BJ (cell line): ENCODE measurements at regions not wholly inside any gene's neighbourhood (a gene's known extent, or its start where the extent isn't known, plus 50 kb on each side); places are given as distances from the start of the nearest gene placed in this dataset.

ENCODE experiments used
- CTCF ChIA-PET: fragments of 350-600 bp; formaldehyde crosslinking; extraction: SDS; loops from one replicate; lab custom pipeline; 2021; ENCODE audit warnings: antibody characterized with exemption, inconsistent platforms; lab: Yijun Ruan, JAX
- POLR2A ChIA-PET: fragments of 300-600 bp; sonication (Branson Sonifier 250); formaldehyde crosslinking; extraction: SDS; loops from one replicate; lab custom pipeline; 2021; ENCODE audit warnings: antibody characterized with exemption; lab: Charles Lee
- DNase-seq: peaks from one replicate; pipeline ENCODE4 v3.0.0-alpha.2; 2011; ENCODE audit warnings: low read depth
- H3K27me3 ChIP-seq: 2 replicates; pipeline ENCODE4 v1.6.0; 2011; ENCODE audit warnings: low read length; ENCODE audit not compliant: control insufficient read depth, insufficient read depth
- H3K36me3 ChIP-seq: 2 replicates; pipeline ENCODE4 v1.5.1; 2011; ENCODE audit warnings: low read length; ENCODE audit not compliant: control insufficient read depth, insufficient read depth
- H3K4me3 ChIP-seq: 2 replicates; pipeline ENCODE4 v1.5.1; 2011; ENCODE audit warnings: low read depth, mild to moderate bottlenecking, control low read depth, low read length
- CTCF ChIP-seq: IDR thresholded peaks from 2 replicates; pipeline ENCODE4 v1.5.1; 2011; ENCODE audit warnings: low read depth, mild to moderate bottlenecking, control low read depth, inconsistent platforms, low read length, moderate library complexity; ENCODE audit not compliant: insufficient read depth

GRCh38 chr10:9018195-9019173, 964.0 kb downstream of the GATA3 start:
- no peak overlapping the region for H3K4me3 ChIP-seq
- no peak for TF ChIP-seq CTCF
- H3K27me3 ChIP-seq: no peaks in the 10 kb centered on the region
- ChIA-PET CTCF (no interaction called here), POLR2A (no interaction called here)
- no peak for DNase-seq
- H3K36me3 ChIP-seq: no peaks in the 10 kb centered on the region

GRCh38 chr10:9023206-9023605, 968.7 kb downstream of the GATA3 start:
- no peak for TF ChIP-seq CTCF
- H3K36me3 ChIP-seq: no peaks in the 10 kb centered on the region
- ChIA-PET POLR2A (no interaction called here), CTCF (no interaction called here)
- DNase-seq: no peak
- no peak overlapping the region for H3K4me3 ChIP-seq
- no peaks in the 10 kb centered on the region for H3K27me3 ChIP-seq

- no peak for DNase-seq
- H3K4me3 ChIP-seq: no peak overlapping the region
- no peak for TF ChIP-seq CTCF
- ChIA-PET POLR2A (no interaction called here), CTCF (no interaction called here)
- H3K36me3 ChIP-seq: no peaks in the 10 kb centered on the region
- no peaks in the 10 kb centered on the region for H3K27me3 ChIP-seq
Observed at GRCh38 chr10:9024210-9024609, 969.7 kb downstream of the GATA3 start.

GRCh38 chr10:9028231-9028630, 973.7 kb downstream of the GATA3 start:
- H3K4me3 ChIP-seq: no peak overlapping the region
- TF ChIP-seq CTCF: no peak
- no peaks in the 10 kb centered on the region for H3K36me3 ChIP-seq
- H3K27me3 ChIP-seq: no peaks in the 10 kb centered on the region
- ChIA-PET CTCF (no interaction called here), POLR2A (no interaction called here)
- DNase-seq: no peak

- no peak for DNase-seq
- Histone ChIP-seq H3K4me3 (no peak overlapping the region), H3K27me3 (no peaks in the 10 kb centered on the region), H3K36me3 (no peaks in the 10 kb centered on the region)
- no peak for TF ChIP-seq CTCF
- CTCF ChIA-PET: no interaction called here
- POLR2A ChIA-PET: no interaction called here
Observed at GRCh38 chr10:9035355-9035754, 980.9 kb downstream of the GATA3 start.
